Sigmoid colon (tissue), 6 donors: ENCODE measurements at regions not wholly inside any gene's neighbourhood (a gene's known extent, or its start where the extent isn't known, plus 50 kb on each side); places are given as distances from the start of the nearest gene placed in this dataset.

Experiments used
- DNase-seq: peaks from one replicate; pipeline ENCODE4 v3.0.0-alpha.2; 2019
- H3K27ac ChIP-seq, 4 donors: fragments of 200-600 bp; sonication (generic); one replicate each; pipeline ENCODE4 v1.5.1; 2016 to 2019; ENCODE audit warnings: mild to moderate bottlenecking in 1 of 4
- H3K27me3 ChIP-seq, 3 donors: fragments of 200-600 bp; sonication (generic); one replicate each; pipeline ENCODE4 v1.5.1; 2019; ENCODE audit warnings: mild to moderate bottlenecking in 1 of 3
- H3K36me3 ChIP-seq, 4 donors: fragments of 200-600 bp; sonication (generic); one replicate each; pipeline ENCODE4 v1.5.1; 2016 to 2019
- H3K4me1 ChIP-seq, 4 donors: fragments of 200-600 bp; sonication (generic); one replicate each; pipeline ENCODE4 v1.5.1; 2017 to 2019
- H3K4me3 ChIP-seq, 4 donors: fragments of 200-600 bp; sonication (generic); one replicate each; pipeline ENCODE4 v1.5.1; 2017 to 2019; ENCODE audit warnings: mild to moderate bottlenecking in 2 of 4, moderate library complexity in 1 of 4
- H3K9me3 ChIP-seq, 4 donors: fragments of 200-600 bp in 3 of 4; sonication (generic) in 3 of 4; one replicate each; pipeline versions ENCODE4 v1.5.1 to v1.6.1; 2013 to 2019
- CTCF ChIP-seq, 4 experiments: fragments of 450-650 bp in 3 of 4; fragments of 200-600 bp in 1 of 4; IDR thresholded peaks; one replicate each; pipeline ENCODE4 v1.5.1; 2016 to 2019; ENCODE audit warnings: antibody characterized with exemption in 4 of 4, mild to moderate bottlenecking in 3 of 4, moderate library complexity in 2 of 4
- EP300 ChIP-seq, 4 donors: sonication (generic); formaldehyde crosslinking; IDR thresholded peaks; one replicate each; pipeline ENCODE4 v1.6.1; 2017; ENCODE audit warnings: antibody characterized with exemption in 4 of 4
- POLR2A ChIP-seq, 2 donors: fragments of 450-650 bp; IDR thresholded peaks; one replicate each; pipeline ENCODE4 v1.6.1; 2016; ENCODE audit warnings: antibody characterized with exemption in 2 of 2, mild to moderate bottlenecking in 2 of 2, moderate library complexity in 2 of 2
- POLR2AphosphoS5 ChIP-seq, 4 donors: sonication (generic); formaldehyde crosslinking; IDR thresholded peaks; one replicate each; pipeline ENCODE4 v1.6.1; 2017; ENCODE audit warnings: antibody characterized with exemption in 4 of 4
- WGBS, 2 donors: extraction: QIAGEN DNeasy Blood & Tissue Kit; methylation state at CpG; one replicate each; pipeline ENCODE4 v1.1.7; 2013; 5-methylcytosine and 5-hydroxymethylcytosine counted together
- intact Hi-C: fragments of 100-400 bp; cut with DNase I; formaldehyde crosslinking; loops from one replicate; pipeline ENCODE4 v1.15.1; 2023
- donor health status: healthy with polysubstance abuse.
- donor health status: healthy.

- WGBS, 2 donors: 65 to 80% methylated on average over 6 of the region's 6 CpGs
- Histone ChIP-seq H3K27me3 (no peaks in the 10 kb centered on the region), H3K27ac (no peak overlapping the region), H3K9me3 (peaks cover 0 to 2% (median 0%) of the 10 kb centered on the region in 4 donors), H3K4me1 (no peaks in the 10 kb centered on the region), H3K36me3 (no peaks in the 10 kb centered on the region), H3K4me3 (no peak overlapping the region)
- intact Hi-C loops: no loop called here
- no peak for TF ChIP-seq POLR2AphosphoS5 (IDR thresholded peaks at IDR 0.05)
- TF ChIP-seq EP300 (IDR thresholded peaks at IDR 0.05): no peak
- DNase-seq: no peak
Observed at GRCh38 chr4:182056866-182057265, 186.3 kb upstream of the TENM3 start.

- 52 to 71% methylated on average over 3 of the region's 3 CpGs for WGBS, 2 donors
- Histone ChIP-seq H3K27ac (no peak overlapping the region), H3K4me1 (no peaks in the 10 kb centered on the region), H3K4me3 (no peak overlapping the region), H3K9me3 (peaks cover 0 to 2% (median 0%) of the 10 kb centered on the region in 4 donors), H3K27me3 (no peaks in the 10 kb centered on the region), H3K36me3 (no peaks in the 10 kb centered on the region)
- no peak for DNase-seq
- intact Hi-C loops: no loop called here
- TF ChIP-seq POLR2A (IDR thresholded peaks at IDR 0.05) (no peak), POLR2AphosphoS5 (IDR thresholded peaks at IDR 0.05) (no peak), EP300 (IDR thresholded peaks at IDR 0.05) (no peak), CTCF (IDR thresholded peaks at IDR 0.05) (no peak)
Observed at GRCh38 chr4:182062458-182062857, 180.7 kb upstream of the TENM3 start.

GRCh38 chr4:182062936-182063335 lies 180.3 kb upstream of the TENM3 start:
- TF ChIP-seq POLR2AphosphoS5 (IDR thresholded peaks at IDR 0.05) (no peak), EP300 (IDR thresholded peaks at IDR 0.05) (no peak), POLR2A (IDR thresholded peaks at IDR 0.05) (no peak), CTCF (IDR thresholded peaks at IDR 0.05) (no peak)
- intact Hi-C loops: no loop called here
- Histone ChIP-seq H3K27me3 (no peaks in the 10 kb centered on the region), H3K36me3 (no peaks in the 10 kb centered on the region), H3K9me3 (peaks cover 0 to 2% (median 0%) of the 10 kb centered on the region in 4 donors), H3K27ac (no peak overlapping the region), H3K4me3 (no peak overlapping the region), H3K4me1 (no peaks in the 10 kb centered on the region)
- no peak for DNase-seq

- TF ChIP-seq POLR2A (IDR thresholded peaks at IDR 0.05): no peak
- TF ChIP-seq POLR2AphosphoS5 (IDR thresholded peaks at IDR 0.05): no peak
- no peak for TF ChIP-seq CTCF (IDR thresholded peaks at IDR 0.05)
- TF ChIP-seq EP300 (IDR thresholded peaks at IDR 0.05): no peak
- no peaks in the 10 kb centered on the region for H3K36me3 ChIP-seq
- no peak overlapping the region for H3K27ac ChIP-seq
- no peak for DNase-seq
- no peaks in the 10 kb centered on the region for H3K27me3 ChIP-seq
- H3K4me1 ChIP-seq: no peaks in the 10 kb centered on the region
- no peak overlapping the region for H3K4me3 ChIP-seq
- H3K9me3 ChIP-seq: peaks cover 0 to 2% (median 0%) of the 10 kb centered on the region in 4 donors
- intact Hi-C loops: no loop called here
- WGBS, 2 donors: 88 to 89% methylated on average over 2 of the region's 2 CpGs
Observed at GRCh38 chr4:182063651-182064050, 179.6 kb upstream of the TENM3 start.

- H3K36me3 ChIP-seq: no peaks in the 10 kb centered on the region
- intact Hi-C loops: no loop called here
- TF ChIP-seq POLR2AphosphoS5 (IDR thresholded peaks at IDR 0.05): no peak
- TF ChIP-seq POLR2A (IDR thresholded peaks at IDR 0.05): no peak
- TF ChIP-seq EP300 (IDR thresholded peaks at IDR 0.05): no peak
- TF ChIP-seq CTCF (IDR thresholded peaks at IDR 0.05): no peak
- H3K9me3 ChIP-seq: peaks cover 0 to under 1% (median 0%) of the 10 kb centered on the region in 4 donors
- no peak overlapping the region for H3K4me3 ChIP-seq
- no peaks in the 10 kb centered on the region for H3K4me1 ChIP-seq
- no peaks in the 10 kb centered on the region for H3K27me3 ChIP-seq
- DNase-seq: no peak
- no peak overlapping the region for H3K27ac ChIP-seq
- 80 to 82% methylated on average over 17 of the region's 17 CpGs for WGBS, 2 donors
Observed at GRCh38 chr4:182065255-182065654, 177.9 kb upstream of the TENM3 start.
